Endothelial cell of umbilical vein (primary cell): ENCODE measurements at regions not wholly inside any gene's neighbourhood (a gene's known extent, or its start where the extent isn't known, plus 50 kb on each side); places are given as distances from the start of the nearest gene placed in this dataset.

Experiments used
- BruUV-seq: library from RNA; stranded (reverse); fragments of 400-500 nt; replicated peaks from 2 replicates; lab custom pipeline; 2021; lab: Mats Ljungman, UMichigan
- CTCF ChIA-PET: fragments of 300-600, 350-600 bp; sonication (Branson Sonifier 250); formaldehyde crosslinking; loops from one replicate; lab custom pipeline; 2021; ENCODE audit warnings: antibody characterized with exemption, inconsistent platforms; lab: Charles Lee
- POLR2A ChIA-PET: fragments of 300-600, 350-600 bp; sonication (Branson Sonifier 250); formaldehyde crosslinking; loops from one replicate; lab custom pipeline; 2021; ENCODE audit warnings: antibody characterized with exemption, inconsistent platforms; lab: Charles Lee
- DNase-seq: peaks from one replicate; pipeline ENCODE4 v3.0.0-alpha.2; 2011; ENCODE audit warnings: low read depth, low spot score
- FAIRE-seq: peaks from 2 replicates; lab custom pipeline; 2011; peaks lifted over from hg19 to GRCh38; lab: Jason Lieb, UNC
- H2AFZ ChIP-seq: 2 replicates; pipeline ENCODE4 v1.6.0; 2012; ENCODE audit warnings: low read depth, low read length, control low read depth, inconsistent platforms
- H3K27ac ChIP-seq: 2 replicates; pipeline ENCODE4 v1.5.1; 2011; ENCODE audit warnings: low read depth, mild to moderate bottlenecking, control low read depth, low read length, moderate library complexity; ENCODE audit not compliant: insufficient read depth
- H3K27me3 ChIP-seq, 2 experiments: 2 replicates each; pipeline versions ENCODE4 v1.6.0 to v1.6.1; 2011; ENCODE audit warnings: low read length in 2 of 2, mixed read lengths in 1 of 2; ENCODE audit not compliant: control insufficient read depth in 2 of 2, insufficient read depth in 2 of 2
- H3K36me3 ChIP-seq, 2 experiments: 2 replicates in 1 of 2; 3 replicates in 1 of 2; pipeline ENCODE4 v1.5.1; 2011; ENCODE audit warnings: low read length in 2 of 2, mild to moderate bottlenecking in 1 of 2, moderate library complexity in 1 of 2; ENCODE audit not compliant: control insufficient read depth in 2 of 2, insufficient read depth in 2 of 2; ENCODE audit errors: extremely low read depth in 1 of 2
- H3K4me1 ChIP-seq: 3 replicates; pipeline ENCODE4 v1.5.1; 2011; ENCODE audit warnings: mild to moderate bottlenecking, low read length; ENCODE audit not compliant: control insufficient read depth, insufficient read depth; ENCODE audit errors: extremely low read depth
- H3K4me2 ChIP-seq: 2 replicates; pipeline ENCODE4 v1.6.1; 2011; ENCODE audit warnings: low read length, control low read depth, mixed read lengths; ENCODE audit not compliant: insufficient read depth
- H3K4me3 ChIP-seq, 3 experiments: fragments of 200-600 bp in 1 of 3; sonication (generic), shearing (Covaris generic) in 1 of 3; replicated peaks in 1 of 3; 2 replicates each; pipeline ENCODE4 v1.5.1; 2011 to 2016; ENCODE audit warnings: control low read depth in 3 of 3, low read length in 3 of 3, mild to moderate bottlenecking in 2 of 3, inconsistent platforms in 1 of 3, low read depth in 1 of 3, moderate library complexity in 1 of 3; ENCODE audit not compliant: insufficient read depth in 1 of 3
- H3K79me2 ChIP-seq: 2 replicates; pipeline ENCODE4 v1.6.0; 2012; ENCODE audit warnings: low read length, inconsistent platforms; ENCODE audit not compliant: control insufficient read depth, insufficient read depth
- H3K9ac ChIP-seq: replicated peaks from 2 replicates; pipeline ENCODE3; 2011; ENCODE audit warnings: low read length, control low read depth; ENCODE audit not compliant: insufficient read depth; ENCODE audit errors: extremely low read depth
- H3K9me1 ChIP-seq: replicated peaks from 3 replicates; pipeline ENCODE4 v1.6.0; 2011; ENCODE audit warnings: mild to moderate bottlenecking, low read length; ENCODE audit not compliant: control insufficient read depth, insufficient read depth; ENCODE audit errors: extremely low read depth
- H3K9me3 ChIP-seq: replicated peaks from 2 replicates; pipeline ENCODE4 v1.5.1; 2012; ENCODE audit warnings: low read length, inconsistent platforms; ENCODE audit not compliant: control insufficient read depth, insufficient read depth
- H4K20me1 ChIP-seq: replicated peaks from 2 replicates; pipeline ENCODE3; 2011; ENCODE audit warnings: mild to moderate bottlenecking, low read length; ENCODE audit not compliant: control insufficient read depth, insufficient read depth; ENCODE audit errors: extremely low read depth
- CTCF ChIP-seq, 2 donors: IDR thresholded peaks; 1 replicate in 1 of 2; 2 replicates in 1 of 2; pipeline ENCODE4 v1.5.1; 2011; ENCODE audit warnings: low read length in 2 of 2, mild to moderate bottlenecking in 2 of 2, moderate library complexity in 2 of 2, control low read depth in 1 of 2, inconsistent platforms in 1 of 2, low read depth in 1 of 2; ENCODE audit not compliant: insufficient read depth in 1 of 2; ENCODE audit errors: extremely low read depth in 1 of 2
- EZH2 ChIP-seq: IDR thresholded peaks from 2 replicates; pipeline ENCODE4 v1.6.1; 2012; ENCODE audit warnings: borderline replicate concordance, low read depth, mild to moderate bottlenecking, moderate library complexity, low read length, inconsistent platforms; ENCODE audit not compliant: severe bottlenecking
- FOS ChIP-seq: IDR thresholded peaks from 2 replicates; pipeline ENCODE4 v1.6.1; 2011; ENCODE audit warnings: mild to moderate bottlenecking, low read length, moderate library complexity, borderline replicate concordance; ENCODE audit not compliant: insufficient read depth
- GATA2 ChIP-seq: IDR thresholded peaks from 2 replicates; pipeline ENCODE4 v1.7.0; 2011; ENCODE audit warnings: low read depth, mild to moderate bottlenecking, moderate library complexity, mixed read lengths, low read length; ENCODE audit not compliant: insufficient read length, insufficient read depth
- JUN ChIP-seq: IDR thresholded peaks from 2 replicates; pipeline ENCODE4 v1.6.1; 2011; ENCODE audit warnings: borderline replicate concordance, low read depth; ENCODE audit not compliant: insufficient read length, insufficient read depth
- MAX ChIP-seq: IDR thresholded peaks from 2 replicates; pipeline ENCODE4 v1.6.1; 2011; ENCODE audit not compliant: insufficient read depth, insufficient read length
- MYC ChIP-seq: IDR thresholded peaks from one replicate; pipeline ENCODE4 v1.6.1; 2011; ENCODE audit warnings: mild to moderate bottlenecking, low read depth, low read length
- POLR2A ChIP-seq: IDR thresholded peaks from 2 replicates; pipeline ENCODE4 v1.6.1; 2012; ENCODE audit warnings: low read depth, mild to moderate bottlenecking, control low read depth, low read length
- POLR2AphosphoS5 ChIP-seq: IDR thresholded peaks from 2 replicates; pipeline ENCODE4 v1.6.1; 2012; ENCODE audit warnings: low read depth, mild to moderate bottlenecking, control low read depth, low read length, moderate library complexity; ENCODE audit not compliant: insufficient read depth
- dilution Hi-C: fragments of 300-500 bp; cut with MboI; formaldehyde crosslinking; loops from one replicate; pipeline ENCODE4 v1.15.0; 2019; ENCODE audit warnings: low sequenced_read_pairs; ENCODE audit not compliant: extremely low pct_ligation_motif_present
- intact Hi-C: fragments of 100-400 bp; cut with micrococcal nuclease; formaldehyde crosslinking; loops from one replicate; pipeline ENCODE4 v1.10.0; 2022

GRCh38 chrX:101744085-101744484 lies 84.4 kb upstream of the ARMCX2 start:
- Histone ChIP-seq H3K9me3 (no peaks in the 10 kb centered on the region), H3K9ac (no peak overlapping the region), H3K79me2 (no peaks in the 10 kb centered on the region), H3K4me2 (no peak overlapping the region), H3K27me3 (no peaks in the 10 kb centered on the region), H3K4me1 (no peaks in the 10 kb centered on the region), H3K27ac (no peak overlapping the region), H3K9me1 (no peaks in the 10 kb centered on the region), H3K36me3 (no peaks in the 10 kb centered on the region), H2AFZ (no peak overlapping the region), H3K4me3 (no peak overlapping the region), H4K20me1 (no peaks in the 10 kb centered on the region)
- dilution Hi-C loops: no loop called here
- FAIRE-seq (no peak), DNase-seq (no peak)
- ChIA-PET POLR2A (no interaction called here), CTCF (interaction anchor here (1.4 kb wide), 1 partner anchor 15 kb away, joined by 5 read pairs; no protein-coding TSS in a partner anchor)
- intact Hi-C loops: loop anchor here (5.0 kb wide), 1 partner anchor 127 kb away; the partner anchor contains the start of gene ARMCX6
- TF ChIP-seq POLR2AphosphoS5 (no peak), MYC (no peak), GATA2 (no peak), CTCF (IDR thresholded peaks at IDR 0.05; ENCODE audit: extremely low read depth in 1 of 2, insufficient read depth in 1 of 2, low read depth in 1 of 2, low read length in 2 of 2) (no peak), EZH2 (no peak), POLR2A (no peak), FOS (no peak), JUN (no peak), MAX (no peak)
- no TSS peak for BruUV-seq
